ENCODE measurements at regions not wholly inside any gene's neighbourhood (a gene's known extent, or its start where the extent isn't known, plus 50 kb on each side); places are given as distances from the start of the nearest gene placed in this dataset.
"Not testable (repeated sequence)": the region's sequence is repeated elsewhere in the genome, so short reads cannot be mapped to it uniquely, and the experiment has no call there.

DNA sequence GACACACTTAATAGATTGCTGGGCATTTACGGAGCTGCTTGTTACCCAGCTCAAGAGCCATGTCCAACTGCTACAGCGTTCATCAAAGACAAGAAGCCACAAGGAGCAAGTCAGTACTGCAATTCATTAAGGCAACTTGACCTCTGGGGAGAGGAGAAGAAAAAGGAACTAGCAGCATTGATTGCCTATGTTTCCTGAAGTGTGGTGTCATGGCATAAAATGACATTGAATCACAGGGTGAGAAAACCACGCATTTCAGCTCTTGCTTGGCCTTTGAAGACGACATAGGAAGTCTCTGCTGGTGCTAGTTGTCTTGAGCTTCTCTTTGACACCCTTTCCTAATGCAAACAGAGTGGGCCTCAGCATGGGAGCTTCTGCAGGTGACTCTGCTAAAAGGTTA is 139.1 kb downstream of the CDH26 start:
- no peak for DNase-seq

DNA sequence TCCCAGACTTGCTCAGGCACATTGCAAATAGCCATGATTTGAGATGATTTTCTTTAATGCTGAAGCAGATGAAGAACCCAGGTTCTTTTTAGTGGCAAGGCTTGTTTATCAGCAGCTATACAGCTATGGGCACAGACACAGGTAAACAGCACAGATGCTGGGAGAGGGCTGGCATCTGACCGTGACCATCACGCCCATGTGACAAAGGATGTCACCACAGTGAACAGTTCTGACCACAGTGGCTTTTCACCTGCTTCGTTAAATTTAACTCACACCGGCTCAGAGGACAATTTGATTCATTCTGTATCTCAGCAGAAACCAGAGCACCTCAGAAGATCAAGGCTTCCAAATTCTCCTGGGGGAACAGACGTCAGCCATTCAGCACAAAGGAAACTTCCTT is 142.6 kb downstream of the CDH26 start:
- no peak for DNase-seq

DNA sequence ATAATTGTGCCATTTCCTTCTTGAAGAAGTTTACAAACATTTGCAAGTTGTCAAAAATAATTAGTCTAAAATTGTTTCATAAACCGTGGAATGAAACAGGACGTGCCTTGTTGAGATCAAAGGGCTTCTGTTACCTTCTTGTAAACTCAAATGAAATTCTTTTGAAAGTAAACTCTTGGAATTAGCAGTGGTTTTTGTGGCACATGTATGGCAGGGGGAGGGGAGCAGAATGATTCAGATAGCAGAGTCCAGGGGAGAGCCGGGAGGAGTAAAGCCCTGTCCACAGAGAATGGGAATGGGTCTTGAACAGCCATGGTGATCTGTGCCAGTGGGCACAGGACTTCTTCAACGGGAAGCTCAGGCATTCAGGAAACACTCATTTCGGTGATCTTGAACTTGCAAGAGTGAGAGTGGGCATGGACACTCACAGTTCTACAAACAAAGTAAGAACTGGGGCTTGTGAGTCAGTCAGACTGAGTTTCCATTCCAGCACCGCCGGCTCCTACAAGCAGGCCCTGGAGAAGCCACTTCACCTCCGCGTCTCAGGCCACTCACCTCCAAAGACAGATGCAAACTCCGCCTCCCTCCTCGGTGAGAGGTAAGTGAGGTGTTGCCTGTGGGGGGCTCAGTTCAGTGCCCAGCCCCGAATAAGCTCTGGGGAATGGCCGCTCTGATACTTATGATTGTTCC is 143.1 kb downstream of the CDH26 start:
- DNase-seq, result no peak

DNA sequence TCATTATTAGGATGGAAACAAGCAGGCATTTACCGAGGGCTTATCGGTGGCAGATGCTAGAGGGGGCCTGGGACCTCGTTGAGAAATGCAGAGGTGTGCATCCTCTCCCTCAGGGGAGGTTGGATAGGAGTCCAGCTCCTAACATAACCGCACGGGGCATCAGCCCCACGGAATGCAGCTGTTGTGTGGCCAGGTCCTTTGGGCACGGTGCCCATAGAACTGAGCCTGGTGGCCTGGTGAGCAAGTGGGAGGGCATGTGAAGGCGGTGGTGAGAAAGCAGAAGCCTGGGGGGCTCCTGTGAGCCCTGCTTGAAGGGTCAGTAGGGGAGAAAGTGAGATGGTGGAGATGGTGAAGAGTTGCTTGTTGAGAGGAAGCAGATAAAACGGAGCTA is 143.7 kb downstream of the CDH26 start:
- no peak for DNase-seq

DNA sequence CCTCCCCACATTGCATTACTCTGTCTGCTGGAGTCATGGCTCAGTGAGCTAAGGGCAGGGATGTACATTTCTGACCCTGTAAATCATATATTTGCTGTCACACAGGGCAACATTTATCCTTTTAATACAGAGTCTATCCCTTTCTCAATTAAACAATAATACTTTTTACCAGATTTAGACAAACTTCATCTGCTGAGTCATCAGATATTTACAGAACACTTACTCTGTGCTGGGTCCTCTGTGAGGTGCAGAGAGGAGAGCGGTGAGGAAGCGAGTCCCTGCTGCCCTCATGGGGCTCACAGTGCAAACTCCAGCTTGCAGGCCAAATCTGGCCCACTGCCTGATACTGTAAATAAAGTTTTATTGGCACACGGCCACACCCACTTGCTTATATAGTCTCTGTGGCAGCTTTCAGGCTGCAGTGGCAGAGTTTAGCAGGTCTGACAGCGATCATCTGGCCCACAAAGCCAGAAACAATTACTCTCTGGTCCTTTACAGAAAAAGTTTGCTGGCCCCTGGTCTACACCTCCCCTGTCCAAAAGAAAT is 144.5 kb downstream of the CDH26 start:
- no peak for DNase-seq

DNA sequence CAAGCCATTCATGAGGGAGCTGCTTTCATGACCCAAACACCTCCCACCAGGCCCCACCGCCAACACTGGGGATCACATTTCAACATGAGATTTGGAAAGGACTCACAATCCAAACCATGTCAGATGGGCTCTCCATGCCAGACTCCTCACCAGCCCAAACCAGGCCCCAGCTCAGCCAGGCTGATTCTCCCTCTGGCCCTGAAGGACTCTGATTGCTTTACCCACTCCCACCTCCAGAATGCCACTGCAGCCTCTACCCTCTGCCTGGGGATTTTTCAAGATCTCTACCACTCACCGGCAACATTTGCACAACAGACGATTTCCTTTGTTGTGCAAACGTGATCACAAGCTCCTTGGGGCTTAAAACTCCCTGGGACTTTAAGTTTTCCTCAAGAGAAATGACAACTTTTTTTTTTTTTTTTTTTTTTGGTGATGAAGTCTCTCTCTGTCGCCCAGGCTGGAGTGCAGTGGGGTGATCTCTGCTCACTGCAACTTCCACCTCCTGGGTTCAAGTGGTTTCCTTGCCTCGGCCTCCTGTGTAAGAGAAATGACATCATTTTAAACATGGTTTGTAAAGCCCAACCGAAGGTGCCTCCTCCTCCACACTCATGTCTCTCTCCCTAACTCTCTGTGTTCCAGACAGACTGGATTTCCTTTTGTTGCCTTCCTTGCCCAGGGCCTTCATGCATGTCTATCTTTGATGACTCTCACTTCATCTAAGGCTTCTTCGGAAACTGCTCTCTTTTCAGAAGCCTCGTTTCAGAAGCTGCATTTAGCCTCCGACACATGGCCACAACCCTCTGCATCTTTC is 147.0 kb downstream of the CDH26 start:
- DNase-seq, result no peak

DNA sequence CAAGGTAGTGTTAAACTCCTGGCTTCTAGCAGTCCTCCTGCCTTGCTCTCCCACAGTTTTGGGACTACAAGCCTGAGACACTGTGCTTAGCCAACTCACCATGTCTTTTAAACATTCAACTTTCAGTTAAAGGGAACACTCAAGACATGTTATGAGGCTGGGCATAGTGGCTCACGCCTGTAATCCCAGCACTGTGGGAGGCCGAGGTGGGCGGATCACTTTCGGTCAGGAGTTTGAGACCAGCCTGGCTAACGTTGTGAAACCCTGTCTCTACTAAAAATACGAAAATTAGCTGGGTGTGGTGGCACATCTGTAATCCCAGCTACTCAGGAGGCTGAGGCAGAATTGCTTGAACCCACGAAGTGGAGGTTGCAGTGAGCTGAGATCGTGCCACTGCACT is 148.0 kb downstream of the CDH26 start:
- not testable (repeated sequence) for DNase-seq

DNA sequence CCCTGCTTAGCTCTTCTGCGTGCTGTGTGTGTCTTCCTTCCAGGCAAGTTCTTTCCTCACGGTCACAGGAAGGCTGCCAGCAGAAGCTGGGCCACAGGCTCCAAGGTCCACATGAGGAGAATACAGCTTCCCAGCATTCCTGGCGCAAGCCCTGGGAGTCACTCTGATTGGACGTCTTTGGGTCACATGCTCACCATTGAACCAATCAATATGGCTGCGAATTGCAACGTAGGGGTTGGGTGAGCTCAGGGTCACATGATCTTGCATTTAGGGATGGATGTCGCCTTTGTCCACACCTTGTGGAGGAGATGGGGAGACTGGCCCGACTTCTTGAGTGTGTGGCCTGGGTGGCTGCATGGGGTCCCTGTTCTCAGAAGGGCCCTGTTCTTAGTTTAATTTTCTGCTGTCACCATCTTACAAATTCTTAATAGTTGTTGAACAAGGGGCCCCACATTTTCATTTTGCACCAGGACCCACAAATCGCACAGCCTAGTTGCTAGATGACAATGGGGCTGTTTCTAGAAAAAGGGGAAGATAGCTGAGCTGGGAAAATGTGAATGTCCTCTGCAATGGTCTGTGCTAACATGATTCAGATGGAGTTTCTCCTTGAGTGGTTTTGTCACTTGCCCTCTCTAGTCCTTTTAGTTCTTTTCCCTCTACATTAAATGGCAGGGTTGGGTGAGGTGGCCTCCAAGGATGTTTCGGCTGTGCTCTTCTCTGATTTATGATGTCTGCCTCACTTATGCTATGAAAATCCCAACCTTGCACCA is 149.6 kb downstream of the CDH26 start:
- DNase-seq, result no peak

DNA sequence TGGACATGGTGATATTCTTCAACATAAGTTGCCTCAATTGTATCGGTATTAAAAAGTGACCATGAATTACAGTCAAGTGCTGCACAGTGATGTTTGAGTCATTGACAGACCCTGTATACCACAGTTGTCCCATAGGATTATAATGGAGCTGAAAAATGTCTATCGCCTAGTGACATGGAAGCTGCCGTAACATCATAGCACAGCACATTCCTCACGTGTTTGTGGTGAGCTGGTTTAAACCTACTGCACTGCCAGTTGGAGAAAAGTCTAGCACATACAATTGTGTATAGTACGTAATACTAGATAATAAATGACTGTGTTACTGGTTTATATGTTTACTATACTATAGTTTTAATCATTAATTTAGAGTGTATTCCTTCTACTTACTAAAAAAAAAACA is 150.2 kb downstream of the CDH26 start:
- no peak for DNase-seq

DNA sequence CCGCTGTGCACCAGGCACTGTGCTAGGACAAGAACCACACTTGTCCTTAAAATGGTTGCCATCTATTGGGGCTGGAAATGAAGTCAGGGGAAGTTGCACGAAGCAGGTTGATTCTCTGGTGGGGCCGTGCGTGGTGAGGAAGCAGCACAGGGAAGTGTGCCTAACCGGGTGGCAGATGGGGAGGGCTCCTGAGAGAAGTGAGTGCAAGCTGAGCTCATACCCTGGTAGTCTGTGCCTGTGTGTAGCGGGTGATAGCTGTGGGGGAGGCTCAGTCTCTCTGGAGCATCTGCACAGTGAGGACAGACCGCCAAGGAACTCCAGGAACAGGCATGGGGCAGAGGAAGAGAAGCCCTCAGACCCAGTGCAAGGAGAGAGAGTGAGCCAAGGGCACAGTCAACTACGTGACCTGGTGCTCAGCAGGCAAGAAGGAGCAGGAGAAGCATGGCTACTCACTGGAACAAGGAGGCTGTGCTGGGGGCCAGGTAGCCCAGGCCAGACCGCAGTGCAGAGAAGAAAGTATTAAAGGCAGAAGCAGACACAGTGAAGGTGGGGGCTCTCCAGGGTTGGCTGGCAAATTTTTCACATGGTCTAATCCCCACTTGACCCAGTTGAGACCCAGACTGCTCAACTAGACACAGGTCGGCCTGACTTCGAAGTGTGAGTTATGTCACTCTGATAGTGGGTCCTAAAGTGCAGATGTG is 155.0 kb downstream of the CDH26 start:
- no peak for DNase-seq

DNA sequence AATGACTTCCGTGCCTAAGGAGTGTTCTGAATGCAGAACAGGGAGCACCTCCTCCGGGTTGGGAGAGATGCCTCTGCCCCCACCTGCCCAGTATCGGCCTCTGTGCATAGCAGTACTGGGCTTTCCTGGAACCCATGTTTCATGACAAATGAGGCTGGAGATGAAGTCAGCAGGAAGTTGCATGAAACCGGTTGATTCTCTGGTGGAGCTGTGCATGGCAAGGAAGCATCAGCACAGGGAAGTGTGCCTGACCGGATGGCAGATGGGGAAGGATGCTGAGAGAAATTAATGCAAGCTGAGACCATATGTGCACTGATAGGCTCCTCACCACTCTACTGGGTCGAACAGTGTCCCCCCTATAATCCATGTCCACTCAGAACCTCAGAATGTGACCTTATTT is 155.5 kb downstream of the CDH26 start:
- no peak for DNase-seq

DNA sequence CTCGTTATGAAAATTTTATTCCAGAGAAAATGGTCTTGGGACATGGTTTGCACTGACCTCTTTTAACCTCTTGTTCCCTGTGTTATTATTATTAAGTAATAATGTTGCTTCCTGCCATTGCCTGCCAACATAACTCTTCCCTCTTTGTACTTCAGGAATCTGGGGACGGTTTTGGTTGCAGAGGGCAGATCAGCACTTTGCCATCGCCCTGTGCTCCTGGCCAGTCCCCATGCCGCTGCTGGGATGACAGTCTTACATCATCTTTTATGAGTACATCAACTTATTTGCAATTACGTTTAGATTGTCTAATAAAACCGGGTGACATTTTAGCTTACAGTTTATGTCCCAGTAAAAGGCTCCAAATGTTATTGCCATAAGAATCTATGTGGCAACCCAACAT is 157.2 kb downstream of the CDH26 start:
- no peak for DNase-seq

DNA sequence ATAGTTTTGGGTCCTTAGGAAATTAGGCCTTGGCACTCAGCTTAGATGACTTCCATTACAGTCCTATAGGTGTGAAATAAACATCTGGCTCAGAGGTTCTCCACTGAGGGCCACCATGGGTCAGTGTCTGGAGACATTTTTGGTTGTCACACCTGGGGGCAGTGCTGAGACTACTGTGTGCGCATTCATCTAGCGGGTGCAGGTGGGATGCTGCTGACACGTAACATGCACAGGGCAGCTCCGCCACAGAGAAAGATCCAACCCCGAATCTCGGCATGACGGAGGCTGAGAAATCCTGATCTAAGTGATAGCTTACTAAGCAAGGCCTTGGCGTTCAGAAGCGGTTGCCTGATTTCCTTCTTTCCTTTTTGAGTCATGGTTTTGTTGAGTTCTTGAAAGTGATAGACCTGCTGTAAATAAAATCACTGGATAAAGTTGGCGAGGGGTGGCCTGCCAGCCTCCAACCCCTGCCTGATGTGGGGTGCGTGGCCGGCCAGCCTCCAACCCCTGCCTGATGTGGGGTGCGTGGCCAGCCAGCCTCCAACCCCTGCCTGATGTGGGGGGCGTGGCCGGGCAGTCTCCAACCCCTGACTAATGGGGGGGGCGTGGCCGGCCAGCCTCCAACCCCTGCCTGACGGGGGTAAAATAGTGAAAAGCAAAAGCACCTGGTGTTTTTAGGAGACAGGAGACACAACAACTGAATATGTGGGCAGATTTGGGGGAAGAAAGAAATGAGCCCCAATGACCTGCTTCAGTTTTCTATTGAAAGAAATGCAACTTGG is 158.1 kb downstream of the CDH26 start:
- no peak for DNase-seq

DNA sequence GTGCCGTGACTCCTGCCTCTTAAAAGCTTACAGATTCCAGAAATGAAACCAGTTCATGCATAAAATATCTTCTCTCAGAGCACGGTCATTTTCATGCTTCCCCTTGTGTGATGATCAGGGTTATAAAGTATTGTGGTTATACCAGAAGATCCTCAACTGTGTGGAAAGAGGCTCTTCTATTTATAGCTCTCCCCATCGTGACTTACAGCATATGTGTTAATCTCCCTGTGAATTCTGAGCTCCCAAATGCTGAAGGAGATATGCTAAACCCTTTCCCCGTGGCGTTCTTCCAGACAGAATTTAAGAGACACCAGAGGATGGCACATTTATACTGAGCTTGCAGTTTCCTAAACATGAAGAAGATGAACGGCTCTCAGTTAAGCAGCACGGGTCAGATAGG is 158.8 kb downstream of the CDH26 start:
- no peak for DNase-seq

DNA sequence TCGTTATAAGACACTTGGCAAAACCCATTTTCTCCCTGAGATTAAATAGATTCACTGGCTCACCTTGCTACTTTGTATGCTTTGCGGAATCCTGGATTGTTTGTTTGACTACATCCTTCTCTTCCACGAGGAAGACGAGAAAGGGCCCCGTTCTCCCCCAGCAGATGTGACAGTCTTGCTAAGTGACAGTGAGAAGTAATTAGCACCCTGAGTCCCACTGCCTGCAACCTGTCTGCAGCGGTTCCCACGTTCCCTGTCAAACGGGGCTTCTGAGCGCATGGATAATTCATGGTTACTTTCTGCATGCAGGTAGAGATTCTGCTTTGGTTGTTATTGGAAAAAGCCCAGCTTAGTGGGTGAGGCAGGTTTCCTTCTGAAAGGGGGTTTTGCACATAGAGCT is 163.7 kb downstream of the CDH26 start:
- DNase-seq, result no peak

DNA sequence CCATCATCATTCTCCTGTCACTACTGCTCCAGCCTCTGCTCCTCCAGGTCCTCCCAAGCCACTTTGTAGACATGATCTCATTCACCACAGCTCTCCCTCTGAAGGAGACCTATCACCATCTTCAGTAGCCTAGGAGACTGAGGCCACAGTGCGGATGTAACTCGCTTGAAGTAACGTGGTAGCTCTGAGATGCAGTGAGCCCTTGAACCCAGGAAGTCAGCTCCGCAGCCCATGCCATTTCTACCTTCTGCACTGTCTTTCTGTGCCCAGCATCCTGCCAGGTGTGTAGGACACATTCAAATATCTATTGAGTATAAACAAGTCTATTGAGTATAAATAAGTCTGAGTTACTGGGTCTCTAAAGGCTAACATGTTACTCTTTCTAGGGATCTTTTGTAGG is 164.4 kb downstream of the CDH26 start:
- no peak for DNase-seq

DNA sequence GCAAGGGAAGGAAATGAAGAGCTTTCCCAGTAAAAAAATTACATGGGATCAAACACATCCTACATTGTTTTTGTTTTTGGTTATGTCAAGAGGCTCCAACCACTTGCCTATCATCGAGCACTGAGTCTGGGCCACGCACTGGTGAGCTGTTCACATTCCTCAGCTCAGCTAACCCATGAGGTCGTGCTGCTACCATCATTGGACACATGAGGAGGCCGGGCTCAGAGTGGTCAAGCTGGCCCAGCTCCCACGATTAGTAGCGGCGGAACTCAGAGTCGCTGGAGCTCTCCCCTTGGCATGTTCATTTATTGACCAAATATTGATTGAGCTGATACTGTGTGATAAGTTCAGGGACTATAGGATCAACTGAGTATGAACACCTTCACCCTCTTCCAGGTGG is 164.9 kb downstream of the CDH26 start:
- DNase-seq, result no peak

DNA sequence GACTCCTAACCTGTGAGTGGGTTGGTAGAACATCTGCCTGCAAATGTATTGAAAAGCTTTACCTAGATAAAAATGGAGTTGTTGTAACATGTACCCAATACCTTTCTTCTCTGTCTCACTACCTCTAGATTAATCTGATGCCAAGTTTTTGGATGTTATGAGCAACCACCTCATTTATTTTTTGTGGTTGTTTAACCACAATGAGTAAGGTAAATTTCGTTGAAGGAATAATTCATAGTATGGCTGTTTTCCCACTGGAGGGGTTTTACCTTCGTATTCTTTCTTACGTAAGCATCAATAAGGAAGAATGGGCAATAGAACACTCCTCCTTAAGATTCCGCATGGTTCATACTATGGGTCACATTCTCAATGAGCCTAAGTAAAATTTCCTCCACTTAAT is 165.4 kb downstream of the CDH26 start:
- DNase-seq, result no peak

DNA sequence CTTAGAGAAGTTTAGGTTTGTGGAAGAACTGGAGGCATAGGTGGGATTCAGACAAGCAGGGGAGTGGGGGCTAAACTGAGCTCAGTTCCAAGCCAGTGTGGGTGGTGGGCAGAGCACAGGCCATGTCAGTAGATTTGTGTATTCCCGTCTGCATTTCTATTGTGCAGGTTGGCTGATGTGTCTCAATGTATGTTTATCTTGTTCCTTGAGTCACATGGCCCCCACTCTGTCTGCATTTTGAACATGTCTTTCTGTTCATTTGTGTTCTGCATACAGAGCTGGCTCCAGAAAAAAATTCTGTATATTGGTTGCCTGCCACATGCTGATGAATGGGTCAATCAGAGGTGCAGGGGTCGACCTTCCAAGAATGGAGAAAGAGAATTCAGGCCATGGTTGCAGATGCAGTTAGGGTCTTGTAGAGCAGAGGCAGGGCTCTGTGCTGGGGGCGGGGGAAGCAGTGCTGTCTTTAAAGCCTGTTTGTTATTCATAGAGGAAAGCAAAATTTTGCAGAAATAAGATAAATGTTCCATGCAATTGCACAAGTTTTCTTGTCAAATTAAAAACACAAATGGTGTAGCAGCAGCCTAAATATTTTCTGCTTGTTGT is 166.7 kb downstream of the CDH26 start:
- no peak for DNase-seq

DNA sequence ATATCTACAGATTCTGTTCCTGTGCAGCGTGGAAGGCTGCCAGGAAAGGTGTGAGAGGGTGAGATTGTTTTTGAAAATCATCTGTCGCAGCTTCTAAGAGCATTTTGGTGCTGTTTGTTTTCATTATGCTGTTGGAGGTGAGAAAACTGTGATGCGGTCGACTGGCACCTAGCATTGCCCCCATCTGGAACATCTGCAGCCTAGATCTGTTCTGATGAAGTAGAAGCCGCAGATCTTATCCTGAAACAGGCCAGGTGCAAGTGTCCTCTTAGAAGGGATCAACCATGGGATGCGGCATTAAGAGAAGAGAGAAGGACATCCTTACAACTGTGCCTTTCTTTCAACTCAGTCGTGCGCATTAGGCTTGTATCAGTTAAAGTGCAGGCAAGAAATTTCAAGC is 167.3 kb downstream of the CDH26 start:
- DNase-seq, result no peak

DNA sequence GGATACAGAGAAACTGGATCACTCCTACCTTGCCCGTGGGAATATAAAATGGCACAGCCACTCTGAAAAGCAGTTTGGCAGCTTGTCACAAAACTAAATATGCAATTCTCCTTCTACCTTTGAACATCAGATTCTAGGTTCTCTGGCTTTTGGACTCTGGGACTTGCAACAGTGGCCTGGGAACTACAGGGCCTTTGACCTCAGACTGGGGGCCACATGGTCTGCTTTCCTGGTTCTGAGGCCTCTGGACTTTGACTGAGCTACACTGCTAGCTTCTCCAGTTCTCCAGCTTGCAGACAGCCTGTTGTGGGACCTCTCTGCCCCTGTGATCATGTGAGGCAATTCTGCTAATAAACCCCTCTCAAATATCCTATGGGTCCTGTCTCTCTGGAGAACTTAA is 168.8 kb downstream of the CDH26 start:
- DNase-seq, result no peak

Measured in left kidney (tissue), 1 donor.